ENCODE measurements at regions not wholly inside any gene's neighbourhood (a gene's known extent, or its start where the extent isn't known, plus 50 kb on each side); places are given as distances from the start of the nearest gene placed in this dataset.

DNA sequence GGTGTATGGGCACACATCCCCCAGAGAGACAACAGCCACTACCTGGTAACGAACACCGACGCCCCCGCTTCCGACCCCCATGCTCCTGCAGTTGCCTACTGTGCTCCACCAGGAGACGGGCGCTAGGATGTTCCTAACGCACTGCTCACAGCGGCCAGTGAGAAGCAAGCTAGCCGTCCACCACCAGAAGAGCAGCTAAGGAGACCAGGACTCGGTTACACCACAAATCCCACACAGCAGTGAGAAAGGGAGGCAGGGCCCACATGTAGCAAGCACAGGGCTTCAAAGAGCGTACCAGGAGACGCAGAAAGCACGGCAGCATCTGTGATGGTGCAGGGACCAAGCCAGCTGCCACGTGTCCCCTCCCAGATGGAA is 117.0 kb downstream of the NCOR2 start:
- TF ChIP-seq, protein P1, sequence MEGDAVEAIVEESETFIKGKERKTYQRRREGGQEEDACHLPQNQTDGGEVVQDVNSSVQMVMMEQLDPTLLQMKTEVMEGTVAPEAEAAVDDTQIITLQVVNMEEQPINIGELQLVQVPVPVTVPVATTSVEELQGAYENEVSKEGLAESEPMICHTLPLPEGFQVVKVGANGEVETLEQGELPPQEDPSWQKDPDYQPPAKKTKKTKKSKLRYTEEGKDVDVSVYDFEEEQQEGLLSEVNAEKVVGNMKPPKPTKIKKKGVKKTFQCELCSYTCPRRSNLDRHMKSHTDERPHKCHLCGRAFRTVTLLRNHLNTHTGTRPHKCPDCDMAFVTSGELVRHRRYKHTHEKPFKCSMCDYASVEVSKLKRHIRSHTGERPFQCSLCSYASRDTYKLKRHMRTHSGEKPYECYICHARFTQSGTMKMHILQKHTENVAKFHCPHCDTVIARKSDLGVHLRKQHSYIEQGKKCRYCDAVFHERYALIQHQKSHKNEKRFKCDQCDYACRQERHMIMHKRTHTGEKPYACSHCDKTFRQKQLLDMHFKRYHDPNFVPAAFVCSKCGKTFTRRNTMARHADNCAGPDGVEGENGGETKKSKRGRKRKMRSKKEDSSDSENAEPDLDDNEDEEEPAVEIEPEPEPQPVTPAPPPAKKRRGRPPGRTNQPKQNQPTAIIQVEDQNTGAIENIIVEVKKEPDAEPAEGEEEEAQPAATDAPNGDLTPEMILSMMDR (IDR thresholded peaks at IDR 0.05) = no peak
- TF ChIP-seq POLR2A (IDR thresholded peaks at IDR 0.05) = no peak
